ENCODE measurements at regions not wholly inside any gene's neighbourhood (a gene's known extent, or its start where the extent isn't known, plus 50 kb on each side); places are given as distances from the start of the nearest gene placed in this dataset.
A peak's percentile ranks its signal among the peaks of the same experiment; 100 is the strongest.
"Not testable (repeated sequence)": the region's sequence is repeated elsewhere in the genome, so short reads cannot be mapped to it uniquely, and the experiment has no call there.

DNA sequence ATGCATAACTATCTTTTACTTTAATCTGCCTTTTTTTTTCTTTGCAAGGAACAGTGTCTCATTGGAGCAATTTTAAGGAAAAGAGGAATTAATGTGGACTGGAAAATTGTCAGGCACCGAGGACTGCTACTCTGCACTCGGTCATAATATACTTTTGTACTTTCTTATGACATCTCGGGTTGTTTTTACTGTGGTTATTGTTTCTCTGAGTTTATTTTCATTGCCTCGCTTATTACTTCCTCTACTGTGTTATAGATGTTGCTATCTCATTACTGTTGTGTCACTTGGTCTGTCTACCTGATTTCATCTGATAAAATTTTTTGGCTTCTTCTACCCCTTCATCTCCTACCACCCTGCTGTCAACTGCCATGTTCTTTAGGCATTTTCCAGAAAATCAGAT, 213.5 kb upstream of the POU1F1 start:
- Histone ChIP-seq H4K20me1 (ENCODE audit: insufficient read depth, low read length, poor library complexity, severe bottlenecking) (no peaks in the 10 kb centered on the region), H3K4me2 (ENCODE audit: low read depth, low read length, poor library complexity, severe bottlenecking) (peak overlapping the region; percentile 8), H2AFZ (ENCODE audit: low read length) (no peak overlapping the region; the same call in 1 of the 2 replicates), H3F3A (ENCODE audit: low read depth) (no peaks in the 10 kb centered on the region), H3K9me2 (replicated peaks; ENCODE audit: low read depth, low read length) (no peaks in the 10 kb centered on the region), H3K4me1 (ENCODE audit: insufficient read depth, low read length, poor library complexity, severe bottlenecking) (no peaks in the 10 kb centered on the region), H3K36me3 (ENCODE audit: insufficient read depth, low read length) (no peaks in the 10 kb centered on the region), H3K79me2 (ENCODE audit: insufficient read depth, low read length) (no peaks in the 10 kb centered on the region), H3K9me3 (ENCODE audit: insufficient read depth, low read depth, low read length) (no peaks in the 10 kb centered on the region), H3K9ac (ENCODE audit: low read depth, low read length, poor library complexity, severe bottlenecking) (no peak overlapping the region), H3K27me3 (ENCODE audit: insufficient read depth, low read length, poor library complexity, severe bottlenecking) (no peaks in the 10 kb centered on the region), H3K4me3 (ENCODE audit: low read length, poor library complexity, severe bottlenecking) (no peak overlapping the region)
- no peak for TF ChIP-seq EZH2phosphoT487 (IDR thresholded peaks at IDR 0.05; ENCODE audit: borderline replicate concordance)

DNA sequence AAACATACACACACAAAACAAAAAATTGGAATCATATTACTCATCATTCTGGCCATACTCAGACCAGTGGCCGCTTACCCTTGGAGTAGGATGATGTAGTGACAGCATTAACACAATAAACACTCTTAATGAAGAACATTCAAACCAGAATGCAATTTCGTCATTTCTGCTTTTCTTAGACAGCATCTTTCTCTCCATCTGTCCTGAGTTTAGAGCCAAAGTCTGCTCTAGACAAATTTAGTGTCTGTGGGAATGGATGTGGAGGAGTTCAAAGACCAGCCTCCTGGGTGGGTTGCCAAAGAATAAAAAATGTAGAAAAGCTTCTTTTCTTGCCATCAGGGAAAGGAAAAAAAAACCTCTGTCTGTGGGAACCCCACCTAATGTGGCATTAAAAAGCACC, 212.4 kb upstream of the POU1F1 start:
- Histone ChIP-seq H2AFZ (ENCODE audit: low read length) (no peak overlapping the region), H3K9ac (ENCODE audit: low read depth, low read length, poor library complexity, severe bottlenecking) (no peak overlapping the region), H3K79me2 (ENCODE audit: insufficient read depth, low read length) (no peaks in the 10 kb centered on the region), H3K9me2 (replicated peaks; ENCODE audit: low read depth, low read length) (no peaks in the 10 kb centered on the region), H3K4me3 (ENCODE audit: low read length, poor library complexity, severe bottlenecking) (no peak overlapping the region), H3F3A (ENCODE audit: low read depth) (no peaks in the 10 kb centered on the region), H3K36me3 (ENCODE audit: insufficient read depth, low read length) (no peaks in the 10 kb centered on the region), H4K20me1 (ENCODE audit: insufficient read depth, low read length, poor library complexity, severe bottlenecking) (no peaks in the 10 kb centered on the region), H3K27me3 (ENCODE audit: insufficient read depth, low read length, poor library complexity, severe bottlenecking) (no peaks in the 10 kb centered on the region), H3K4me2 (ENCODE audit: low read depth, low read length, poor library complexity, severe bottlenecking) (no peak overlapping the region), H3K9me3 (ENCODE audit: insufficient read depth, low read depth, low read length) (no peaks in the 10 kb centered on the region), H3K4me1 (ENCODE audit: insufficient read depth, low read length, poor library complexity, severe bottlenecking) (no peaks in the 10 kb centered on the region)
- TF ChIP-seq, protein P1, sequence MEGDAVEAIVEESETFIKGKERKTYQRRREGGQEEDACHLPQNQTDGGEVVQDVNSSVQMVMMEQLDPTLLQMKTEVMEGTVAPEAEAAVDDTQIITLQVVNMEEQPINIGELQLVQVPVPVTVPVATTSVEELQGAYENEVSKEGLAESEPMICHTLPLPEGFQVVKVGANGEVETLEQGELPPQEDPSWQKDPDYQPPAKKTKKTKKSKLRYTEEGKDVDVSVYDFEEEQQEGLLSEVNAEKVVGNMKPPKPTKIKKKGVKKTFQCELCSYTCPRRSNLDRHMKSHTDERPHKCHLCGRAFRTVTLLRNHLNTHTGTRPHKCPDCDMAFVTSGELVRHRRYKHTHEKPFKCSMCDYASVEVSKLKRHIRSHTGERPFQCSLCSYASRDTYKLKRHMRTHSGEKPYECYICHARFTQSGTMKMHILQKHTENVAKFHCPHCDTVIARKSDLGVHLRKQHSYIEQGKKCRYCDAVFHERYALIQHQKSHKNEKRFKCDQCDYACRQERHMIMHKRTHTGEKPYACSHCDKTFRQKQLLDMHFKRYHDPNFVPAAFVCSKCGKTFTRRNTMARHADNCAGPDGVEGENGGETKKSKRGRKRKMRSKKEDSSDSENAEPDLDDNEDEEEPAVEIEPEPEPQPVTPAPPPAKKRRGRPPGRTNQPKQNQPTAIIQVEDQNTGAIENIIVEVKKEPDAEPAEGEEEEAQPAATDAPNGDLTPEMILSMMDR (conservative IDR thresholded peaks at IDR 0.05; ENCODE audit: low read length): no peak
- TF ChIP-seq EZH2phosphoT487 (IDR thresholded peaks at IDR 0.05; ENCODE audit: borderline replicate concordance): no peak

DNA sequence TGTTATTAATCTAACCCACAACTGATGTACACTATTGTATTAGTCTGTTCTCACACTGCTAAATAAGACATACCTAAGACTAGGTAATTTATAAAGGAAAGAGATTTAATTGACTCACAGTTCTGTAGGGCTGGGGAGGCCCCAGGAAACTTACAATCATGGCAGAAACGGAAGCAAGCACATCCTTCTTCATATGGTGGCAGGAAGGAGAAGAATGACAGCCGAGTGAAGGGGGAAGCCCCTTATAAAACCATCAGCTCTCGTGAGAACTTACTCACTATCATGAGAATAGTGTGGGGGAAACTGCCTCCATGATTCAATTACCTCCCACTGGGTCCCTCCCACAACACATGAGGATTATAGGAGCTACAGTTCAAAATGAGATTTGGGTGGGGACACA, 210.3 kb upstream of the POU1F1 start:
- H3K4me2 ChIP-seq (ENCODE audit: low read depth, low read length, poor library complexity, severe bottlenecking); H3K27me3 ChIP-seq (ENCODE audit: insufficient read depth, low read length, poor library complexity, severe bottlenecking); H3K9me2 ChIP-seq (replicated peaks; ENCODE audit: low read depth, low read length); H3K36me3 ChIP-seq (ENCODE audit: insufficient read depth, low read length); H3K79me2 ChIP-seq (ENCODE audit: insufficient read depth, low read length); H3K4me3 ChIP-seq (ENCODE audit: low read length, poor library complexity, severe bottlenecking); H3K4me1 ChIP-seq (ENCODE audit: insufficient read depth, low read length, poor library complexity, severe bottlenecking); H4K20me1 ChIP-seq (ENCODE audit: insufficient read depth, low read length, poor library complexity, severe bottlenecking); H2AFZ ChIP-seq (ENCODE audit: low read length); H3F3A ChIP-seq (ENCODE audit: low read depth); H3K9me3 ChIP-seq (ENCODE audit: insufficient read depth, low read depth, low read length); H3K9ac ChIP-seq (ENCODE audit: low read depth, low read length, poor library complexity, severe bottlenecking): not testable (repeated sequence)

DNA sequence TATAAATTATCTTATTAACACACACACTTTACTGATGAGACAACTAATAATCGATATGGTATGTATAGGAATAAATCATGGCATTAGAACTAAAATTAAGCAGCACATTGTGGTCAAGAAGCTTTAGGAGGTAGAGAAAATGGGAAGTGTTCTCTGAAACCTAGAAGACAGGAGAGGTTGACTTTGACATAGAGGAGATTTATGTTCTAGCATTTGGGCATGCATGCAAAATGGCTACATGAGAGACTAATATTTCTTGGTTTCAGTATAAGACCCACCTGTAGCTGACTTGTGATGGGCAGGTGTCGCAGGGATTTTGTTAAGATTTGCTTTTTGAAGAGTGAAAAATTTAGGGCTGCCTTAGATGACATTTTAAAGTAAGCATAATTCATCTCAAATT, 209.7 kb upstream of the POU1F1 start:
- no peak overlapping the region for H2AFZ ChIP-seq (ENCODE audit: low read length)
- no peaks in the 10 kb centered on the region for H3K27me3 ChIP-seq (ENCODE audit: insufficient read depth, low read length, poor library complexity, severe bottlenecking)
- H3K4me1 ChIP-seq (ENCODE audit: insufficient read depth, low read length, poor library complexity, severe bottlenecking): no peaks in the 10 kb centered on the region
- no peak overlapping the region for H3K4me2 ChIP-seq (ENCODE audit: low read depth, low read length, poor library complexity, severe bottlenecking)
- H4K20me1 ChIP-seq (ENCODE audit: insufficient read depth, low read length, poor library complexity, severe bottlenecking): no peaks in the 10 kb centered on the region
- H3K36me3 ChIP-seq (ENCODE audit: insufficient read depth, low read length): no peaks in the 10 kb centered on the region
- H3F3A ChIP-seq (ENCODE audit: low read depth): no peaks in the 10 kb centered on the region
- H3K79me2 ChIP-seq (ENCODE audit: insufficient read depth, low read length): no peaks in the 10 kb centered on the region
- H3K9me2 ChIP-seq (replicated peaks; ENCODE audit: low read depth, low read length): no peaks in the 10 kb centered on the region
- H3K9me3 ChIP-seq (ENCODE audit: insufficient read depth, low read depth, low read length): no peaks in the 10 kb centered on the region
- TF ChIP-seq, protein P1 (conservative IDR thresholded peaks at IDR 0.05; ENCODE audit: low read length): no peak
- no peak for TF ChIP-seq EZH2phosphoT487 (IDR thresholded peaks at IDR 0.05; ENCODE audit: borderline replicate concordance)
- H3K4me3 ChIP-seq (ENCODE audit: low read length, poor library complexity, severe bottlenecking): no peak overlapping the region
- no peak overlapping the region for H3K9ac ChIP-seq (ENCODE audit: low read depth, low read length, poor library complexity, severe bottlenecking)
